Suppressor macrophage (primary cell): ENCODE measurements at regions not wholly inside any gene's neighbourhood (a gene's known extent, or its start where the extent isn't known, plus 50 kb on each side); places are given as distances from the start of the nearest gene placed in this dataset.
"Not testable (repeated sequence)": the region's sequence is repeated elsewhere in the genome, so short reads cannot be mapped to it uniquely, and the experiment has no call there.

Experiments
- DNase-seq, 4 experiments: peaks; one replicate each; pipeline ENCODE4 v3.0.0-alpha.2; 2020 to 2022

- DNase-seq: not testable (repeated sequence)
Observed at GRCh38 chr16:90220315-90220714, 143.2 kb upstream of the PRDM7 start.

GRCh38 chr16:90175610-90176009 lies 98.5 kb upstream of the PRDM7 start:
- not testable (repeated sequence) for DNase-seq

DNA sequence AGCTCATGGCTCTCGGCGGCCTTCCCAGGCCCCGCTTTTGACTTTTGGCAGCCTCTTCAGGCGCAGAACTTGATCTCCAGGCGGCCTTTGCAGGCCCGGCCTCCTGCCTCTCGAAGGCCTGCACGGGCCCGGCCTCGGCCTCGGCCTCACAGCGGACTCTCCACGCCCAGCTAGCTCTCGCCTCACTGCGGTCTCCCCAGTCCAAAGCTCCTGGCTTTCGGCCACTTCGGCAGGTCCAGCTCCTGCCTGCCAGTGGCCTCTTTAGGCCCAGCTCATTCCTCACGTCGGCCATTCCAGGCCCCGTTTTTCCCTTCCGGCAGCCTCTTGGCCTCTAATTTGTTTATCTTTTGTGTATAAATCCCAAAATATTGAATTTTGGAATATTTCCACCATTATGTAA lies 94.5 kb upstream of the PRDM7 start:
- not testable (repeated sequence) for DNase-seq

DNA sequence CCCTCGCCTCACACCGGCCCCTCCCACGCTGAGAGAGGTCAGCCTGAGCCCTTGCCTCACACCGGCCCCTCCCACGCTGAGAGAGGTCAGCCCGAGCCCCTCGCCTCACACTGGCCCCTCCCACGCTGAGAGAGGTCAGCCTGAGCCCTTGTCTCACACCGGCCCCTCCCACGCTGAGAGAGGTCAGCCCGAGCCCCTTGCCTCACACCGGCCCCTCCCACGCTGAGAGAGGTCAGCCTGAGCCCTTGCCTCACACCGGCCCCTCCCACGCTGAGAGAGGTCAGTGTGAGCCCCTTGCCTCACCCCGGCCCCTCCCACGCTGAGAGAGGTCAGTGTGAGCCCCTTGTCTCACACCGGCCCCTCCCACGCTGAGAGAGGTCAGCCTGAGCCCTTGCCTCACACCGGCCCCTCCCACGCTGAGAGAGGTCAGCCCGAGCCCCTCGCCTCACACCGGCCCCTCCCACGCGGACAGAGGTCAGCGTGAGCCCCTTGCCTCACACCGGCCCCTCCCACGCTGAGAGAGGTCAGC lies 92.1 kb upstream of the PRDM7 start:
- DNase-seq: not testable (repeated sequence)

DNA sequence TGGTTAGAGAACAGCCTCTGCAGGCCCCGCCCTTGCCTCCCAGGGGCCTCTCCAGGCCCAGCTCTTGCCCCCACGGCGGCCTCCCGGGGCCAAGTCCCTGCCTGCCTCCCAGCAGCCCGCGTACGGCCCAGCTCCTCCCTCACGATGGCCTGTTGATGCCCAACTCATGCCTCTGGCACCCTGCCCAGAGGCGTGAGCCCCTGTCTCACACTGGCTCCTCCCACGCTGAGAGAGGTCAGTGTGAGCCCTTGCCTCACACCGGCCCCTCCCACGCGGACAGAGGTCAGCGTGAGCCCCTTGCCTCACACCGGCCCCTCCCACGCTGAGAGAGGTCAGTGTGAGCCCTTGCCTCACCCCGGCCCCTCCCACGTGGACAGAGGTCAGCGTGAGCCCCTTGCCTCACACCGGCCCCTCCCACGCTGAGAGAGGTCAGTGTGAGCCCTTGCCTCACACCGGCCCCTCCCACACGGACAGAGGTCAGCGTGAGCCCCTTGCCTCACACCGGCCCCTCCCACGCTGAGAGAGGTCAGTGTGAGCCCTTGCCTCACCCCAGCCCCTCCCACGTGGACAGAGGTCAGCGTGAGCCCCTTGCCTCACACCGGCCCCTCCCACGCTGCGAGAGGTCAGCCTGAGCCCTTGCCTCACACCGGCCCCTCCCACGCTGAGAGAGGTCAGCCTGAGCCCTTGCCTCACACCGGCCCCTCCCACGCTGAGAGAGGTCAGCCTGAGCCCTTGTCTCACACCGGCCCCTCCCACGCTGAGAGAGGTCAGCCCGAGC lies 91.4 kb upstream of the PRDM7 start:
- DNase-seq: peak in 1 of 4 experiments; percentile 0

DNA sequence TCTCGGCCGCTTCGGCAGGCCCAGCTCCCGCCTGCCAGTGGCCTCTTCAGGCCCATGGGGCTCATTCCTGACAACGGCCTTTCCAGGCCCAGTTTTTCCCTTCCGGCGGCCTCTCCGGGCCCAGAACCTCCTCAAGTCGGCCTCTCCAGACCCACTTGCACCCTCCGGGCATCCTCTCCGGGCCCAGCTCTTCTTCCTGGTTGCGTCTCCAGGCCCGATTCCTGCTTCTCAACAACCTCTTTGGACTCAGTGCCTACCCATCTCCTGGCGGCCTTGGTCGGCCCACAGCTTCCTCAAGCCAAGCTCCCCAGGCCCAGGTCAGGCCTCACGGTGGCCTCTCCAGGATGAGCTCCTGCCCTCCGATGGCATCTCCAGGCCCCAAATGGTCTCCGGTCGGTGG lies 90.6 kb upstream of the PRDM7 start:
- DNase-seq: not testable (repeated sequence)

DNA sequence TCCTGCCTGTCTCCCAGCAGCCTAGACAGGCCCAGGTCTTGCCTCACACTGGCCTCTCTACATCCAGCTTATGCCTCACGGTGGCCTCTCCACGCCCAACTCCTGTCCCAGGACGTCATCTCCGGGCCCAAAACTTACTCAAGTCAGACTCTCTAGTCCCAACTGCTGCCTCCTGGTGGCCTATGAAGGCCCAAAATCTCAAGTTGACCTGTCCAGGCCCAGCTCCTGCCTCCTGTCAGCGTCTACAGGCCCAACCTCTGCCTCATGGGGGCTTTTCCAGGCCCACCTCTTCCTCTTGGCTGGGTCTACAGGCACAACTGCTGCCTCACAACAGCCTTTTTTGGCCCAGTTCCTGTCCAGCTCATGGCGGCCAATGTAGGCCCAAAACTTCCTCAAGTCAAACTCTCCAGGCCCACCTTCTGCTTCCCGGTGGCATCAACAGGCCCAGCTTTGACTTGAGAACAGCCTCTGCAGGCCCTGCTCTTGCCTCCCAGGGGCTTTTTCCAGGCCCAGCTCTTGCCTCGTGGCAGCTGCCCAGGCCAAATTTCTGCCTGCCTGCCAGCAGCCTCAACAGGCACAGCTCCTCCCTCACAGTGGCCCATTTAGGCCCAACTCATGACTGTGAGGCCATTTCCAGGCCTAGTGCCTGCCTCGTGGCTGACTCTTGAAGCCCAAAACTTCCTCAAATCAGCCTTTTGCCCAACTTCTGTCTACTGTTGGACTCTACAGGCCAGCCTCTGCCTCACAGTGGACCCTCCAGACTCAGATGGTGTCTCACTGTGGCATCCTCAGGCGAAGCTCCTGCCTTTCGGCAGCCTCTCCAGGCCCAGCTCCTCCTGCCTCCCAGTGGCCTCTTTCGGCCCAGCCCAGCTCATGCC lies 89.8 kb upstream of the PRDM7 start:
- DNase-seq: not testable (repeated sequence)

GRCh38 chr16:90151027-90151426 lies 73.9 kb upstream of the PRDM7 start:
- DNase-seq: not testable (repeated sequence)
